Transverse colon (tissue), 4 donors: ENCODE measurements at regions not wholly inside any gene's neighbourhood (a gene's known extent, or its start where the extent isn't known, plus 50 kb on each side); places are given as distances from the start of the nearest gene placed in this dataset.

Source experiments
- CTCF ChIP-seq, 5 experiments: fragments of 200-600 bp in 3 of 5; fragments of 450-650 bp in 2 of 5; sonication (generic) in 3 of 5; IDR thresholded peaks; 1 replicate in 2 of 5; 2 replicates in 3 of 5; pipeline ENCODE4 v1.5.1; 2016 to 2017; ENCODE audit warnings: antibody characterized with exemption in 5 of 5, inconsistent platforms in 3 of 5, mild to moderate bottlenecking in 2 of 5, moderate library complexity in 1 of 5
- EP300 ChIP-seq: sonication (generic); formaldehyde crosslinking; IDR thresholded peaks from one replicate; pipeline ENCODE4 v1.6.1; 2017; ENCODE audit warnings: antibody characterized with exemption, low read depth
- POLR2A ChIP-seq: fragments of 450-650 bp; IDR thresholded peaks from one replicate; pipeline ENCODE4 v1.6.1; 2016; ENCODE audit warnings: antibody characterized with exemption, mild to moderate bottlenecking, moderate library complexity
- POLR2AphosphoS5 ChIP-seq, 3 donors: sonication (generic); formaldehyde crosslinking; IDR thresholded peaks; one replicate each; pipeline ENCODE4 v1.6.1; 2016; ENCODE audit warnings: antibody characterized with exemption in 3 of 3

DNA sequence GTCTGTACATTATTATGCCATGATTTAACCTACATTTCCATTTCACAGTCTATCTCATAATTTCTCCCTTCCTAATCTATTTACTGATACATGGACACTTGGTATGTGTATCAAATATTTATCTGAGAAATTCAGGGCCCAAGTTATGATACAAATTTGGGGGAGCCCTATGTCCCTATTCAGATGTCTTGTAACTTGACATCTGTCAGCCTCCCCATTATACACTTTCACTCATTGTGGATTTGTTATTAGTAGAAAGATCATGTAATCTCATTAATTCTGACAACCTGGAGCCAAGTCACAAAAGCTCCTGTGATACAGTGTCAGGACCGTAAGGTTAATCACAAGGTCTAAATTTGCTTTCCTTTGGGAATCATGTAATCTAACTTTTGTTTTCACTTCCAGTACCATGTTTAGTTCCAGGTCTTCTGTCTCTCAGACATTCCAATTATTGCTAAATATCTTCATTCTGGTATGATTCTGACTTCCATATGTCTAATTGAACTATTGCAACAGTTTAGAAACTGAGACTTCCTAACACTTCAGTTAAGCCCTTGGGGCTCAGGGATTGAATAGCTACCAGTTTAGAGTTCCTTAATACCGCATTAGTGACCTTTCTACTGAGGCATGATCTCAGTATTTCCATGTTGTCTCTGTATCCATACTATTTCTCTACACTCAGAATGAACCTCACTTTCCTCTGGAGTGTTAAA, 182.9 kb upstream of the NUDT12 start:
- TF ChIP-seq CTCF (IDR thresholded peaks at IDR 0.05) (no peak), POLR2AphosphoS5 (IDR thresholded peaks at IDR 0.05) (no peak), EP300 (no peak), POLR2A (no peak)
